Hepatocyte (in vitro differentiated cells): ENCODE measurements at regions not wholly inside any gene's neighbourhood (a gene's known extent, or its start where the extent isn't known, plus 50 kb on each side); places are given as distances from the start of the nearest gene placed in this dataset.

ENCODE experiments used
- DNase-seq: peaks from one replicate; pipeline ENCODE4 v3.0.0-alpha.2; 2016; ENCODE audit warnings: low spot score
- H2AFZ ChIP-seq: fragments of 200-600 bp; sonication (generic); 2 replicates; pipeline ENCODE4 v1.6.0; 2016; ENCODE audit warnings: antibody characterized with exemption, mild to moderate bottlenecking
- H3K27ac ChIP-seq: fragments of 200-600 bp; sonication (generic); 2 replicates; pipeline ENCODE4 v1.5.1; 2016; ENCODE audit warnings: mild to moderate bottlenecking
- H3K27me3 ChIP-seq: fragments of 200-600 bp; sonication (generic); 2 replicates; pipeline ENCODE4 v1.6.1; 2016
- H3K36me3 ChIP-seq: fragments of 200-600 bp; sonication (generic); replicated peaks from 2 replicates; pipeline ENCODE4 v1.5.1; 2016; ENCODE audit warnings: low read depth; ENCODE audit not compliant: insufficient read depth
- H3K4me1 ChIP-seq: fragments of 200-600 bp; sonication (generic); 2 replicates; pipeline ENCODE4 v1.5.1; 2016; ENCODE audit warnings: mild to moderate bottlenecking, moderate library complexity; ENCODE audit not compliant: insufficient read depth
- H3K4me2 ChIP-seq: fragments of 200-600 bp; sonication (generic); 2 replicates; pipeline ENCODE4 v1.6.0; 2016
- H3K4me3 ChIP-seq: fragments of 200-600 bp; sonication (generic); 2 replicates; pipeline ENCODE4 v1.5.1; 2016; ENCODE audit warnings: mild to moderate bottlenecking
- H3K79me2 ChIP-seq: fragments of 200-600 bp; sonication (generic); 2 replicates; pipeline ENCODE4 v1.6.0; 2017; ENCODE audit warnings: mild to moderate bottlenecking
- H3K9me2 ChIP-seq: fragments of 200-600 bp; sonication (generic); replicated peaks from 2 replicates; pipeline ENCODE4 v1.6.0; 2017; ENCODE audit warnings: mild to moderate bottlenecking; ENCODE audit not compliant: insufficient read depth
- H3K9me3 ChIP-seq: fragments of 200-600 bp; sonication (generic); 2 replicates; pipeline ENCODE4 v1.5.1; 2016; ENCODE audit warnings: low read depth, mild to moderate bottlenecking
- H4K20me1 ChIP-seq: fragments of 200-600 bp; sonication (generic); 2 replicates; pipeline ENCODE4 v1.6.0; 2016; ENCODE audit warnings: mild to moderate bottlenecking; ENCODE audit not compliant: insufficient read depth, poor library complexity, severe bottlenecking
- EZH2 ChIP-seq: fragments of 200-600 bp; sonication (generic); IDR thresholded peaks from 2 replicates; pipeline ENCODE4 v1.6.1; 2016; ENCODE audit warnings: antibody characterized with exemption, mild to moderate bottlenecking, borderline replicate concordance
- EZH2phosphoT487 ChIP-seq: fragments of 200-600 bp; sonication (generic); IDR thresholded peaks from one replicate; pipeline ENCODE4 v1.6.1; 2018; ENCODE audit warnings: antibody characterized with exemption, mild to moderate bottlenecking, low read depth, moderate library complexity; ENCODE audit not compliant: unreplicated experiment, severe bottlenecking
- WGBS: methylation state at CpG from one replicate; pipeline ENCODE4 v1.1.6; 2016; ENCODE audit warnings: low lambda C conversion rate; ENCODE audit errors: missing lambda C conversion rate; 5-methylcytosine and 5-hydroxymethylcytosine counted together
- TF ChIP-seq, protein P1 (sequence below): fragments of 200-600 bp; sonication (generic); IDR thresholded peaks from 2 replicates; pipeline ENCODE4 v1.5.1; 2016; ENCODE audit warnings: antibody characterized with exemption, mild to moderate bottlenecking; ENCODE audit not compliant: poor library complexity

GRCh38 chr4:67084783-67085182 is 460.5 kb downstream of the CENPC start:
- H3K27ac ChIP-seq, result no peak overlapping the region
- no peaks in the 10 kb centered on the region for H3K27me3 ChIP-seq
- H3K4me1 ChIP-seq, result no peaks in the 10 kb centered on the region
- no peaks in the 10 kb centered on the region for H3K9me2 ChIP-seq
- H3K4me3 ChIP-seq, result no peak overlapping the region
- 69% methylated on average over 2 of the region's 2 CpGs for WGBS
- no peaks in the 10 kb centered on the region for H3K79me2 ChIP-seq
- no peak for DNase-seq
- H4K20me1 ChIP-seq, result no peaks in the 10 kb centered on the region
- no peaks in the 10 kb centered on the region for H3K36me3 ChIP-seq
- TF ChIP-seq, protein P1, sequence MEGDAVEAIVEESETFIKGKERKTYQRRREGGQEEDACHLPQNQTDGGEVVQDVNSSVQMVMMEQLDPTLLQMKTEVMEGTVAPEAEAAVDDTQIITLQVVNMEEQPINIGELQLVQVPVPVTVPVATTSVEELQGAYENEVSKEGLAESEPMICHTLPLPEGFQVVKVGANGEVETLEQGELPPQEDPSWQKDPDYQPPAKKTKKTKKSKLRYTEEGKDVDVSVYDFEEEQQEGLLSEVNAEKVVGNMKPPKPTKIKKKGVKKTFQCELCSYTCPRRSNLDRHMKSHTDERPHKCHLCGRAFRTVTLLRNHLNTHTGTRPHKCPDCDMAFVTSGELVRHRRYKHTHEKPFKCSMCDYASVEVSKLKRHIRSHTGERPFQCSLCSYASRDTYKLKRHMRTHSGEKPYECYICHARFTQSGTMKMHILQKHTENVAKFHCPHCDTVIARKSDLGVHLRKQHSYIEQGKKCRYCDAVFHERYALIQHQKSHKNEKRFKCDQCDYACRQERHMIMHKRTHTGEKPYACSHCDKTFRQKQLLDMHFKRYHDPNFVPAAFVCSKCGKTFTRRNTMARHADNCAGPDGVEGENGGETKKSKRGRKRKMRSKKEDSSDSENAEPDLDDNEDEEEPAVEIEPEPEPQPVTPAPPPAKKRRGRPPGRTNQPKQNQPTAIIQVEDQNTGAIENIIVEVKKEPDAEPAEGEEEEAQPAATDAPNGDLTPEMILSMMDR, result no peak
- no peaks in the 10 kb centered on the region for H3K9me3 ChIP-seq
- H3K4me2 ChIP-seq, result no peak overlapping the region
- H2AFZ ChIP-seq, result no peak overlapping the region

GRCh38 chr4:67083496-67083895 is 461.8 kb downstream of the CENPC start:
- H3K79me2 ChIP-seq, result no peaks in the 10 kb centered on the region
- no peak overlapping the region for H3K4me2 ChIP-seq
- DNase-seq, result no peak
- H3K9me2 ChIP-seq, result no peaks in the 10 kb centered on the region
- H3K27me3 ChIP-seq, result no peaks in the 10 kb centered on the region
- H4K20me1 ChIP-seq, result no peaks in the 10 kb centered on the region
- no peak overlapping the region for H3K4me3 ChIP-seq
- H3K27ac ChIP-seq, result no peak overlapping the region
- no peak overlapping the region for H2AFZ ChIP-seq
- no peaks in the 10 kb centered on the region for H3K4me1 ChIP-seq
- no peaks in the 10 kb centered on the region for H3K9me3 ChIP-seq
- H3K36me3 ChIP-seq, result no peaks in the 10 kb centered on the region
- 79% methylated on average over 5 of the region's 5 CpGs for WGBS
- TF ChIP-seq EZH2phosphoT487 (no peak), EZH2 (no peak)
- TF ChIP-seq, protein P1, result no peak

- no peaks in the 10 kb centered on the region for H3K27me3 ChIP-seq
- no peaks in the 10 kb centered on the region for H4K20me1 ChIP-seq
- no peak overlapping the region for H3K4me3 ChIP-seq
- H3K4me2 ChIP-seq, result no peak overlapping the region
- H3K4me1 ChIP-seq, result no peaks in the 10 kb centered on the region
- H3K9me2 ChIP-seq, result no peaks in the 10 kb centered on the region
- no peak overlapping the region for H3K27ac ChIP-seq
- H3K79me2 ChIP-seq, result no peaks in the 10 kb centered on the region
- H3K9me3 ChIP-seq, result no peaks in the 10 kb centered on the region
- TF ChIP-seq EZH2, result no peak
- TF ChIP-seq, protein P1, result no peak
- no peak for TF ChIP-seq EZH2phosphoT487
- no peaks in the 10 kb centered on the region for H3K36me3 ChIP-seq
- 96% methylated on average over 5 of the region's 5 CpGs for WGBS
- H2AFZ ChIP-seq, result no peak overlapping the region
- DNase-seq, result no peak
These were observed 462.6 kb downstream of the CENPC start for GRCh38 chr4:67082746-67083145.

DNA sequence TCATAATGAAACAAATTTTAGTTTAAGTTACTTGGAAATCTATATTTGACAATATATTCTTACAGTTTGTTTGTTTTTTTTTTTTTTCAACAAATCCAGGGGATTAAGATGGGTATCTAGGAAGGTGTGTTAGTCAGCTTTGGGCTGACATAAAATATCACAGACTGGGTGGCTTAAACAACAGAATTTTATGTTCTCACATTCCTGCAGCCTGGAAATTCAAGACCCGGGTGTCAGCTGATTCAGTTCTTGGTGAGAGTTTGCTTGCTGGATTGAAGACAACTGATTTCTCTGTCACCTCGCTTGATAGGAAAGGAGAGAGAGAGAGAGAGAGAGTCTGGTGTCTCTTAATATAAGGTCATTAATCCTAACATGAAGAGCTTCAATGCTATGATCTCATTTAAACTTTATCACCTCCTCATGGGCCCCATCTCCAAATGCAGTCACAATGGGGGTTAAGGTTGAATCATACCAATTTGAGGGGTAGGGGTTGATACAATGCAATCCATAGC is 465.2 kb downstream of the CENPC start:
- Histone ChIP-seq H3K4me1 (no peaks in the 10 kb centered on the region), H3K9me3 (no peaks in the 10 kb centered on the region), H4K20me1 (no peaks in the 10 kb centered on the region), H3K4me3 (no peak overlapping the region), H3K9me2 (no peaks in the 10 kb centered on the region), H3K27me3 (no peaks in the 10 kb centered on the region), H3K27ac (no peak overlapping the region), H3K79me2 (no peaks in the 10 kb centered on the region), H2AFZ (no peak overlapping the region), H3K4me2 (no peak overlapping the region), H3K36me3 (no peaks in the 10 kb centered on the region)
- no peak for DNase-seq
- TF ChIP-seq, protein P1, result no peak
- no peak for TF ChIP-seq EZH2phosphoT487
- no peak for TF ChIP-seq EZH2
- 73% methylated on average over 2 of the region's 2 CpGs for WGBS
